ENCODE measurements at regions not wholly inside any gene's neighbourhood (a gene's known extent, or its start where the extent isn't known, plus 50 kb on each side); places are given as distances from the start of the nearest gene placed in this dataset.

DNA sequence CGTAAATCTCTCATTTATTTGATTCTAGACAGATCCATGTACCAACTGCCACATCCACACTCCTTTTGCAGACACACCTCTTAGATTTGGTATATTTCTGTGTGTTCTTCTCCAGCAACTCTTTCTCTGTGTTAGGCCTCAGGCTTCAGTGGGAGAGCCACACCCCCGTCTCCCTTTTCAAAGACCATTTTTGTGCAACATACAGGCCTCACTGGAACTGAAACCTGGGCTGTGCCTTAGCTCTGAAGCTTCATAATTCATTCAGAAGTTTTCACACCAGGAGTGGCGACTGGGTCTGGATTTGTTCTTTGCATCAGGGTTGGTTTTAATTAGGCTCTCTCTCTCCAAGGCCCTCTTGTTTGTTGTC, 170.2 kb downstream of the THBS2 start:
- TF ChIP-seq, protein P1, sequence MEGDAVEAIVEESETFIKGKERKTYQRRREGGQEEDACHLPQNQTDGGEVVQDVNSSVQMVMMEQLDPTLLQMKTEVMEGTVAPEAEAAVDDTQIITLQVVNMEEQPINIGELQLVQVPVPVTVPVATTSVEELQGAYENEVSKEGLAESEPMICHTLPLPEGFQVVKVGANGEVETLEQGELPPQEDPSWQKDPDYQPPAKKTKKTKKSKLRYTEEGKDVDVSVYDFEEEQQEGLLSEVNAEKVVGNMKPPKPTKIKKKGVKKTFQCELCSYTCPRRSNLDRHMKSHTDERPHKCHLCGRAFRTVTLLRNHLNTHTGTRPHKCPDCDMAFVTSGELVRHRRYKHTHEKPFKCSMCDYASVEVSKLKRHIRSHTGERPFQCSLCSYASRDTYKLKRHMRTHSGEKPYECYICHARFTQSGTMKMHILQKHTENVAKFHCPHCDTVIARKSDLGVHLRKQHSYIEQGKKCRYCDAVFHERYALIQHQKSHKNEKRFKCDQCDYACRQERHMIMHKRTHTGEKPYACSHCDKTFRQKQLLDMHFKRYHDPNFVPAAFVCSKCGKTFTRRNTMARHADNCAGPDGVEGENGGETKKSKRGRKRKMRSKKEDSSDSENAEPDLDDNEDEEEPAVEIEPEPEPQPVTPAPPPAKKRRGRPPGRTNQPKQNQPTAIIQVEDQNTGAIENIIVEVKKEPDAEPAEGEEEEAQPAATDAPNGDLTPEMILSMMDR (IDR thresholded peaks at IDR 0.05): no peak
- no peak for TF ChIP-seq POLR2A (IDR thresholded peaks at IDR 0.05)

Measured in heart left ventricle (tissue), 13 donors.